Endothelial cell of umbilical vein (primary cell): ENCODE measurements at regions not wholly inside any gene's neighbourhood (a gene's known extent, or its start where the extent isn't known, plus 50 kb on each side); places are given as distances from the start of the nearest gene placed in this dataset.

Source experiments
- BruUV-seq: library from RNA; stranded (reverse); fragments of 400-500 nt; replicated peaks from 2 replicates; lab custom pipeline; 2021; lab: Mats Ljungman, UMichigan
- CTCF ChIA-PET: fragments of 300-600, 350-600 bp; sonication (Branson Sonifier 250); formaldehyde crosslinking; loops from one replicate; lab custom pipeline; 2021; ENCODE audit warnings: antibody characterized with exemption, inconsistent platforms; lab: Charles Lee
- POLR2A ChIA-PET: fragments of 300-600, 350-600 bp; sonication (Branson Sonifier 250); formaldehyde crosslinking; loops from one replicate; lab custom pipeline; 2021; ENCODE audit warnings: antibody characterized with exemption, inconsistent platforms; lab: Charles Lee
- DNase-seq: peaks from one replicate; pipeline ENCODE4 v3.0.0-alpha.2; 2011; ENCODE audit warnings: low read depth, low spot score
- FAIRE-seq: peaks from 2 replicates; lab custom pipeline; 2011; peaks lifted over from hg19 to GRCh38; lab: Jason Lieb, UNC
- H2AFZ ChIP-seq: 2 replicates; pipeline ENCODE4 v1.6.0; 2012; ENCODE audit warnings: low read depth, low read length, control low read depth, inconsistent platforms
- H3K27ac ChIP-seq: 2 replicates; pipeline ENCODE4 v1.5.1; 2011; ENCODE audit warnings: low read depth, mild to moderate bottlenecking, control low read depth, low read length, moderate library complexity; ENCODE audit not compliant: insufficient read depth
- H3K27me3 ChIP-seq, 2 experiments: 2 replicates each; pipeline versions ENCODE4 v1.6.0 to v1.6.1; 2011; ENCODE audit warnings: low read length in 2 of 2, mixed read lengths in 1 of 2; ENCODE audit not compliant: control insufficient read depth in 2 of 2, insufficient read depth in 2 of 2
- H3K36me3 ChIP-seq, 2 experiments: 2 replicates in 1 of 2; 3 replicates in 1 of 2; pipeline ENCODE4 v1.5.1; 2011; ENCODE audit warnings: low read length in 2 of 2, mild to moderate bottlenecking in 1 of 2, moderate library complexity in 1 of 2; ENCODE audit not compliant: control insufficient read depth in 2 of 2, insufficient read depth in 2 of 2; ENCODE audit errors: extremely low read depth in 1 of 2
- H3K4me1 ChIP-seq: 3 replicates; pipeline ENCODE4 v1.5.1; 2011; ENCODE audit warnings: mild to moderate bottlenecking, low read length; ENCODE audit not compliant: control insufficient read depth, insufficient read depth; ENCODE audit errors: extremely low read depth
- H3K4me2 ChIP-seq: 2 replicates; pipeline ENCODE4 v1.6.1; 2011; ENCODE audit warnings: low read length, control low read depth, mixed read lengths; ENCODE audit not compliant: insufficient read depth
- H3K4me3 ChIP-seq, 3 experiments: fragments of 200-600 bp in 1 of 3; sonication (generic), shearing (Covaris generic) in 1 of 3; replicated peaks in 1 of 3; 2 replicates each; pipeline ENCODE4 v1.5.1; 2011 to 2016; ENCODE audit warnings: control low read depth in 3 of 3, low read length in 3 of 3, mild to moderate bottlenecking in 2 of 3, inconsistent platforms in 1 of 3, low read depth in 1 of 3, moderate library complexity in 1 of 3; ENCODE audit not compliant: insufficient read depth in 1 of 3
- H3K79me2 ChIP-seq: 2 replicates; pipeline ENCODE4 v1.6.0; 2012; ENCODE audit warnings: low read length, inconsistent platforms; ENCODE audit not compliant: control insufficient read depth, insufficient read depth
- H3K9ac ChIP-seq: replicated peaks from 2 replicates; pipeline ENCODE3; 2011; ENCODE audit warnings: low read length, control low read depth; ENCODE audit not compliant: insufficient read depth; ENCODE audit errors: extremely low read depth
- H3K9me1 ChIP-seq: replicated peaks from 3 replicates; pipeline ENCODE4 v1.6.0; 2011; ENCODE audit warnings: mild to moderate bottlenecking, low read length; ENCODE audit not compliant: control insufficient read depth, insufficient read depth; ENCODE audit errors: extremely low read depth
- H3K9me3 ChIP-seq: replicated peaks from 2 replicates; pipeline ENCODE4 v1.5.1; 2012; ENCODE audit warnings: low read length, inconsistent platforms; ENCODE audit not compliant: control insufficient read depth, insufficient read depth
- H4K20me1 ChIP-seq: replicated peaks from 2 replicates; pipeline ENCODE3; 2011; ENCODE audit warnings: mild to moderate bottlenecking, low read length; ENCODE audit not compliant: control insufficient read depth, insufficient read depth; ENCODE audit errors: extremely low read depth
- CTCF ChIP-seq, 2 donors: IDR thresholded peaks; 1 replicate in 1 of 2; 2 replicates in 1 of 2; pipeline ENCODE4 v1.5.1; 2011; ENCODE audit warnings: low read length in 2 of 2, mild to moderate bottlenecking in 2 of 2, moderate library complexity in 2 of 2, control low read depth in 1 of 2, inconsistent platforms in 1 of 2, low read depth in 1 of 2; ENCODE audit not compliant: insufficient read depth in 1 of 2; ENCODE audit errors: extremely low read depth in 1 of 2
- EZH2 ChIP-seq: IDR thresholded peaks from 2 replicates; pipeline ENCODE4 v1.6.1; 2012; ENCODE audit warnings: borderline replicate concordance, low read depth, mild to moderate bottlenecking, moderate library complexity, low read length, inconsistent platforms; ENCODE audit not compliant: severe bottlenecking
- FOS ChIP-seq: IDR thresholded peaks from 2 replicates; pipeline ENCODE4 v1.6.1; 2011; ENCODE audit warnings: mild to moderate bottlenecking, low read length, moderate library complexity, borderline replicate concordance; ENCODE audit not compliant: insufficient read depth
- GATA2 ChIP-seq: IDR thresholded peaks from 2 replicates; pipeline ENCODE4 v1.7.0; 2011; ENCODE audit warnings: low read depth, mild to moderate bottlenecking, moderate library complexity, mixed read lengths, low read length; ENCODE audit not compliant: insufficient read length, insufficient read depth
- JUN ChIP-seq: IDR thresholded peaks from 2 replicates; pipeline ENCODE4 v1.6.1; 2011; ENCODE audit warnings: borderline replicate concordance, low read depth; ENCODE audit not compliant: insufficient read length, insufficient read depth
- MAX ChIP-seq: IDR thresholded peaks from 2 replicates; pipeline ENCODE4 v1.6.1; 2011; ENCODE audit not compliant: insufficient read depth, insufficient read length
- MYC ChIP-seq: IDR thresholded peaks from one replicate; pipeline ENCODE4 v1.6.1; 2011; ENCODE audit warnings: mild to moderate bottlenecking, low read depth, low read length
- POLR2A ChIP-seq: IDR thresholded peaks from 2 replicates; pipeline ENCODE4 v1.6.1; 2012; ENCODE audit warnings: low read depth, mild to moderate bottlenecking, control low read depth, low read length
- POLR2AphosphoS5 ChIP-seq: IDR thresholded peaks from 2 replicates; pipeline ENCODE4 v1.6.1; 2012; ENCODE audit warnings: low read depth, mild to moderate bottlenecking, control low read depth, low read length, moderate library complexity; ENCODE audit not compliant: insufficient read depth
- dilution Hi-C: fragments of 300-500 bp; cut with MboI; formaldehyde crosslinking; loops from one replicate; pipeline ENCODE4 v1.15.0; 2019; ENCODE audit warnings: low sequenced_read_pairs; ENCODE audit not compliant: extremely low pct_ligation_motif_present
- intact Hi-C: fragments of 100-400 bp; cut with micrococcal nuclease; formaldehyde crosslinking; loops from one replicate; pipeline ENCODE4 v1.10.0; 2022

- Histone ChIP-seq H4K20me1 (no peaks in the 10 kb centered on the region), H3K9ac (no peak overlapping the region), H3K9me3 (no peaks in the 10 kb centered on the region), H2AFZ (no peak overlapping the region), H3K27me3 (no peaks in the 10 kb centered on the region), H3K27ac (no peak overlapping the region), H3K9me1 (no peaks in the 10 kb centered on the region), H3K79me2 (no peaks in the 10 kb centered on the region), H3K4me3 (no peak overlapping the region), H3K4me1 (no peaks in the 10 kb centered on the region), H3K4me2 (no peak overlapping the region), H3K36me3 (no peaks in the 10 kb centered on the region)
- DNase-seq (no peak), FAIRE-seq (no peak)
- ChIA-PET POLR2A (no interaction called here), CTCF (interaction anchor here (1.2 kb wide), 1 partner anchor 314 kb away, joined by 5 read pairs; no protein-coding TSS in a partner anchor)
- dilution Hi-C loops: no loop called here
- no TSS peak for BruUV-seq
- intact Hi-C loops: no loop called here
- TF ChIP-seq GATA2: no peak
- no peak for TF ChIP-seq CTCF (IDR thresholded peaks at IDR 0.05; ENCODE audit: extremely low read depth in 1 of 2, insufficient read depth in 1 of 2, low read depth in 1 of 2, low read length in 2 of 2)
- no peak for TF ChIP-seq FOS
- no peak for TF ChIP-seq POLR2A
- TF ChIP-seq MAX: no peak
- TF ChIP-seq EZH2: no peak
- TF ChIP-seq JUN: no peak
- no peak for TF ChIP-seq POLR2AphosphoS5
- TF ChIP-seq MYC: no peak
These were observed 423.8 kb upstream of the SULF2 start for GRCh38 chr20:48209102-48209501.
